HG03095 (cell line): ENCODE measurements at regions not wholly inside any gene's neighbourhood (a gene's known extent, or its start where the extent isn't known, plus 50 kb on each side); places are given as distances from the start of the nearest gene placed in this dataset.

Experiments used
- ATAC-seq: cut with Tn5 transposase; IDR thresholded peaks from one replicate; pipeline ENCODE4 v1.9.1; 2021; ENCODE audit warnings: moderate library complexity; ENCODE audit not compliant: unreplicated experiment

- no peak for ATAC-seq
Observed at GRCh38 chr2:120473522-120474271, 127.8 kb downstream of the INHBB start.

- no peak for ATAC-seq
Observed at GRCh38 chr2:120474486-120474885, 128.6 kb downstream of the INHBB start.

DNA sequence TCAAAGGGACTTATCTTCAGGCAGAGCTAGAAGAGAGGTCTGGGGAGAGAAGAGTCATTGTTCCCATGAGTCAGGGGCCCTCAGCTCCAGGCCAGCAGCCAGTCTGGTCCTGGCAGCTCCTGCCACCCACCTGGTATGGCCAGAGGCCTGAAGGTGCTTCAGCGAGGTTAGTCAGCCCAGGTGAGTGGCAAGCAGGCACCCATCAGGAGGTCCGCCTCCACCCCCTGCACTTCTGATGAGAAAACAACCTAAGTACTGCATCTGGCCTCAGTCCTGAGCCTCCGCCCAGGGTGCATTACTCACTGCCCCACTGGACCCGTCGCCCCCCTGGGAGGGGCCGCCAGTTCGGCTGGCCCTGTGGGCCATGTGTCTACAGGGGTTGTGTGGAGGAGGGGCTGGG is 130.2 kb downstream of the INHBB start:
- no peak for ATAC-seq

- ATAC-seq, result no peak
Observed at GRCh38 chr2:120477198-120477597, 131.3 kb downstream of the INHBB start.

- ATAC-seq, result no peak
Observed at GRCh38 chr2:120477831-120478481, 132.0 kb downstream of the INHBB start.

DNA sequence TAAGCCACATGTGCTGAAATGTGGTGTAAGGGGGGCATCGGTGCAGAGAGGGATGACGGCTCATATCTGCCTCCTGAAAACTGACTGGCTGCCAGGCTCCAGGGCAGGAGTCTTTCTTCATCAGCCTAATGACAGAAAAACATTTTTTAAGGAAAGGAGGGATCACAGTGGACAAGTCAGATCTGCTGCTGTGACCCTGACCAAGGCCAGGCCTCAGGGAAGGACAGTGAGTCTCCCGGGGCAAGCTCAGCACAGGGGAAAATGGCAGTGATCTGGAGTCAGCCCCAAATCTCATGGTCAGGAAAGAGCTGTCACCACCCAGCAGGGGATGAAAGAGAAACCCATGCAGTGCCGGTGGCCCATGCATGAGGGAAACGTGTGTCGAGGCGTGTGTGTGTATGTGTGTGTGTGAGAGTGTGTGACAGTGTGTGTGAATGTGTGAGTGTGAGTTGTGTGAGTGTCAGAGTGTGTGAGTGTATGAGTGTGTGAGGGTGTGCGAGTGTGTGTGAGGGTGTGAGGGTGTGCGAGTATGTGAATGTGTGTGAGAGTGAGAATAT is 134.5 kb downstream of the INHBB start:
- ATAC-seq, result no peak

DNA sequence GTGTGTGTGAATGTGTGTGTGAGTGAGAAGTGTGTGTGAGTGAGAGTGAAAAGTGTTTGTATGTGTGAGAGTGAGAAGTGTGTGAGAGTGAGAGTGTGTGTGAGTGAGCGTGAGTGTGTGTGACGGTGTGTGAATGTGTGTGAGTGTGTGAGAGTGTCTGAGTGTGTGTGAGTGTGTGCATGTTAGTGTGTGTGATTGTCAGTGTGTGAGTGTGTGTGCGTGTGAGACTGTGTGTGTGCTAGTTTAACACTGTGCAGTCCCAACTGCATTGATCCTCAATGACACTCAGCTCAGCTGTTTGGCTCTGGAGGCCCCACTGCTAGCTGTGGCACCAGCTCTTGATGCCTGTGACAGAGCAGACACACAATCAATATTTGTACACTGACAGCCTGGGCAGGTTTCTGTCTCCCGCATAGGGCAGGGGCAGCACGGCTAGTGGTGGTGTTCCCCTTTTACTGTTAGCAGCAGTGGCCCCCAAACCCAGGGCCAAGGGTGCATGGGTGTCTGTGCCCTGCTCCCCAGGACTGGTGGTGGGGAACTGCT is 135.0 kb downstream of the INHBB start:
- ATAC-seq, result no peak

- ATAC-seq, result no peak
Observed at GRCh38 chr2:120481446-120482194, 135.7 kb downstream of the INHBB start.

- ATAC-seq, result no peak
Observed at GRCh38 chr2:120482334-120482733, 136.4 kb downstream of the INHBB start.

GRCh38 chr2:120483355-120483754 is 137.4 kb downstream of the INHBB start:
- no peak for ATAC-seq

GRCh38 chr2:120485096-120485495 is 139.2 kb downstream of the INHBB start:
- no peak for ATAC-seq

DNA sequence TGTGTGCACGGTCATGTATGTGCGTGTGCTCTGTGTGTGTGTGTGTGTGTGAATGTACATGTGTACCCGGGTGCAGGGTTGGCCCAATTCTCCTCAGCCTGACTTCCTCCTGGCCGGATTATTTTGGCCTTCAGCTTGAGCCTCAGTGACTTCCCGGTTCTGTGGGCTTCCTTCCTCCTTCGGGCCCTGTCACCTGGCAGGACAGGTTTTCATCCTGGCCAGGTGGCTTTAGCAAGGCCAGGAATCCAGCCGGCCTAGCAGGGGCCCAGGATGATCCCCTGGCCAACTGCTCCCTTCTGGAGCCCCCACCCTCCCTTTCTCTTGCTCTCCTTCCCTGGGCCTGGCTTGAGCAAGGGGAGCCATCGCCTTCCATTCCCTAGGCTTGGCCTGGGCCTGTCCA is 140.5 kb downstream of the INHBB start:
- ATAC-seq, result no peak

DNA sequence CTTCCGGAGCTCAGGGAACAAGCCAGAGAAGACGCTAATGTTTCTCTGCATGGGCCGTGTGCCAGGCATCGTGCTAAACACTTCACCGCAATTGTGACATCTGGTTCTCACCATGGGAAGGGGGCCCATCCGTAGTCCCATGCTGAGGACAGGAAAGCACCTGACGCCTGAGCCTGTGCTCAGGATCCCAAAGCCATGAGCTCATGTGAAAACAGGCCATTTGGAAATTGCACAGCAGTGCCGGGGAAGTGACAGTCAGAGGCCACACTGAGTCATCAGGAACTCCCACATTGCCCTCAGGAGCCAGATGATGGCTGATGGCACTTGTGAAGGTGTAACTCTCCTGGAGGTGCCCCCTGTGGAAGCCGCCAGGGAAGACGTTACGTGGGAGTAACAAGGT is 141.0 kb downstream of the INHBB start:
- no peak for ATAC-seq

DNA sequence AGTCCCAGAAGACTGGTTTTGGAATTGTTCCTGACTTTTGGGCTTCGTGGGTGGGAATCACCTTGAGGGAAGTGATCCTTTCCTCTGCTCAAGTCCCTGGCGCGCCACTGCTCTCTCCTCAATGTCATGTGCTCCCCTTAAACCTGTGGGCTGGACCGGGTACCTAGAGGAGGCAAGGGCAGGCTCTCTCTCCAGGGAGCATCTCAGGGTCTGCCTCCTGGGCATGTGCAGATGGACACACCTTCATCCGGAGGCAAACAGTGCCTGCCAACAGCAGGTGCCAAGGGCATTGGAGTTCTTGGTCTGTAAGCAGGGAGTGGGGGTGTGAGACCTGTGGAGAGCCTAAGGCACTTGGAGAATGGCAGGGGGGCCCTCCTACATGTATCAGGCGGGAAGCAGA is 142.6 kb downstream of the INHBB start:
- ATAC-seq, result no peak

DNA sequence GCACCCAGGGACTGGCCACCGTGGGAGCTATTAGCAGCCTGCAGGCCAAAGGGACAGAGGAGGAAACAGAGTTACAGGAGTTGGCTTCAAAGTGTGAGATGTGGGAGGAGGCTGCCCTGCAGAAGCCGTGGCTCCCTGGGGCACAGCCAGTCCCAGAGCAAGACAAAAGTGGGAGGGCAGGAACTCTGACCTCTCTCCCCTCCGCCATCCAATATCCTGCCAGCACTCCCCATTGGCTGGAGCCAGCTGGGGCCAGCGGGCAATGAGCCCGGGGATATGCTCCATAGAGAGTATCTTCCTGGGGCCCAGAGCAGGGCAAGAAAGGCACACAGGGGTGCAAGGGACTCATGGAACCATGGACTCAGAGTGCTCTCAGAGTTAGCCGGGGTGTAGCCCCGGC is 143.1 kb downstream of the INHBB start:
- ATAC-seq, result no peak

- no peak for ATAC-seq
Observed at GRCh38 chr2:120490091-120490798, 144.3 kb downstream of the INHBB start.

DNA sequence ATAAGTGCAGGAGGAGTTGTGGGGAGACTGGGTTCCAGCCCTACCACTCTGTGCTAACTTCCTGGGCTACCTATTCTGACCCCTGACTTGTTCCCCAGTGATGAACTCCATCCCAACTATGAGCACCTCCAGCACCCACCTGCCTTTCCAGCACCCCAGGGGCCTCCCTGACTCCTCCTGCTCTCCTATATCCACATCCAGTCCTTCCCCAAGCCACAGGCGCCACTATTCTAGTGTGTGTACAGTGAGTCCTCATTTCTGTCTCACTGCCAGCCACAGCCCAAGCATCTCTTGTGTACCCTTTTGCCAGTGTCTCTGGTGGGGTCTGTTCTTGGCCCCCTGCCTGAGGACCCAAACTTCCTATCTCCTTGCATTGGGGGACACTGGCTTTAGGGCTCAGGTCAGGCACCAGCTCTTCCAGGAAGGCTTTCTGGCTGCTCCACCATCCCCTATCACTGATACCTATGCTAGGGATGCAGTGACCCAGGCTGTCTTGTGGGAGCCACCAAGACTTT is 145.2 kb downstream of the INHBB start:
- no peak for ATAC-seq

DNA sequence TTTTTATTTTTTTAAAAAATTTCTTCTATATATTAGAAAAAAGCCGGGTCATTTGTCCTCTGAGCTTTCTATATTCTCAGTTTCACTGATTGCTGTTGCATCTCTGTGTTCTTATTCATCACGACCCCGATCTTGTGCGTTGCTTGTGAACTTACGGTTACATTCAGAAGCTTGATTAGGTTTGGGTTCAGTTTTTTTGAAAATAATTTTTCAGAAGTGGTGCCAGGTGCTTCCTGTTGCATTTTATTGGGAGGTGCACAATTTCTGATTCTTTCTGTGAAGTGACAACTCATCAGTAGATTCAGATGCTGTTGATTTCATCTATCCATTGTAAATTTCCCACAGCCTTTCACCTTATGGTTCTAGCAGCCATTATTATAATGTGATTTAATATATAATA is 147.3 kb downstream of the INHBB start:
- ATAC-seq, result no peak

- no peak for ATAC-seq
Observed at GRCh38 chr2:120494446-120494845, 148.5 kb downstream of the INHBB start.

- ATAC-seq, result no peak
Observed at GRCh38 chr2:120495586-120495985, 149.7 kb downstream of the INHBB start.

DNA sequence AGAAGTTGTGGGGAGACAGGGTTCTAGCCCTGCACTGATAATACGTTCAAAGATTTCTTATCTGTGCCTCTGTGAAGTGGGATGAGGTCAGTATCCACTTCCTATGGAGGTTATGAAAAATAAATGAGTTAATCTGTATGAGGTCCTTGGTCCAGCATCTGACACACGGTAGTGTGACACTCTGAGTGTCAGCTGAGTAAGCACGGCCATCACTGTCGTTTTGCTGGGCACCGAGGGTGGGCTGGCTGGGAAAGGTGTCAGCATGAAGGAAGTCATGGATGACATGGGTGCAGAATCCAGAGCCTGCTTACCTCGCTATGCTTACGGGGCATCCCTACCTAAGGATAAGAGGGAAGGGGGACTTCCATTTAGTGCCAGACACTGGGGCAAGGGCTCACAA is 150.3 kb downstream of the INHBB start:
- no peak for ATAC-seq
